H9 (cell line): ENCODE measurements at regions not wholly inside any gene's neighbourhood (a gene's known extent, or its start where the extent isn't known, plus 50 kb on each side); places are given as distances from the start of the nearest gene placed in this dataset.

ENCODE experiments used
- DNase-seq: peaks from one replicate; pipeline ENCODE4 v3.0.0-alpha.2; 2017
- H2AFZ ChIP-seq: one replicate; pipeline ENCODE4 v1.6.1; 2013; ENCODE audit warnings: mild to moderate bottlenecking, low read length, control low read depth, moderate library complexity
- H2AK5ac ChIP-seq: 2 replicates; pipeline ENCODE4 v1.6.1; 2013; ENCODE audit warnings: low read length, control low read depth, mixed read lengths; ENCODE audit not compliant: insufficient read length
- H2BK120ac ChIP-seq: one replicate; pipeline ENCODE4 v1.6.1; 2013; ENCODE audit warnings: low read depth, mild to moderate bottlenecking, low read length, control low read depth, inconsistent platforms; ENCODE audit not compliant: poor library complexity, severe bottlenecking
- H2BK12ac ChIP-seq: 2 replicates; pipeline ENCODE4 v1.6.1; 2013; ENCODE audit warnings: low read length, control low read depth, mixed read lengths, low read depth; ENCODE audit not compliant: insufficient read length
- H2BK15ac ChIP-seq: 2 replicates; pipeline ENCODE4 v1.6.1; 2013; ENCODE audit warnings: low read depth, low read length, control low read depth
- H2BK20ac ChIP-seq: one replicate; pipeline ENCODE4 v1.6.1; 2013; ENCODE audit warnings: low read depth, mild to moderate bottlenecking, low read length, control low read depth, inconsistent platforms; ENCODE audit not compliant: poor library complexity, severe bottlenecking
- H2BK5ac ChIP-seq: 2 replicates; pipeline ENCODE4 v1.6.1; 2013; ENCODE audit warnings: low read length, control low read depth, mixed read lengths; ENCODE audit not compliant: insufficient read length
- H3K14ac ChIP-seq: 2 replicates; pipeline ENCODE4 v1.6.1; 2013; ENCODE audit warnings: low read length, control low read depth; ENCODE audit not compliant: insufficient read depth
- H3K18ac ChIP-seq: 2 replicates; pipeline ENCODE4 v1.6.1; 2013; ENCODE audit warnings: low read depth, mild to moderate bottlenecking, mixed read lengths, low read length, control low read depth; ENCODE audit not compliant: insufficient read length
- H3K23ac ChIP-seq: 2 replicates; pipeline ENCODE4 v1.6.1; 2013; ENCODE audit warnings: low read length, control low read depth, mixed read lengths, low read depth; ENCODE audit not compliant: insufficient read length
- H3K23me2 ChIP-seq: 2 replicates; pipeline ENCODE4 v1.6.1; 2013; ENCODE audit warnings: low read depth, mild to moderate bottlenecking, mixed read lengths, low read length, control low read depth; ENCODE audit not compliant: insufficient read length, poor library complexity, severe bottlenecking
- H3K27ac ChIP-seq: 2 replicates; pipeline ENCODE4 v1.5.1; 2013; ENCODE audit warnings: low read length, control low read depth, mixed read lengths, low read depth; ENCODE audit not compliant: insufficient read length
- H3K27me3 ChIP-seq: 2 replicates; pipeline ENCODE4 v1.6.1; 2013; ENCODE audit warnings: low read length, control low read depth, inconsistent platforms; ENCODE audit not compliant: insufficient read depth
- H3K4ac ChIP-seq: 2 replicates; pipeline ENCODE4 v1.6.1; 2013; ENCODE audit warnings: low read depth, mild to moderate bottlenecking, control low read depth, inconsistent platforms, low read length, moderate library complexity
- H3K4me1 ChIP-seq: 2 replicates; pipeline ENCODE4 v1.6.1; 2013; ENCODE audit warnings: low read length, control low read depth, inconsistent platforms; ENCODE audit not compliant: insufficient read depth
- H3K4me2 ChIP-seq: 2 replicates; pipeline ENCODE4 v1.6.1; 2013; ENCODE audit warnings: low read length, control low read depth, mixed read lengths; ENCODE audit not compliant: insufficient read length, insufficient read depth
- H3K56ac ChIP-seq: 2 replicates; pipeline ENCODE4 v1.6.1; 2013; ENCODE audit warnings: low read depth, mild to moderate bottlenecking, mixed read lengths, low read length, control low read depth; ENCODE audit not compliant: insufficient read length
- H3K79me1 ChIP-seq: 2 replicates; pipeline ENCODE4 v1.6.1; 2013; ENCODE audit warnings: low read depth, mild to moderate bottlenecking, moderate library complexity, low read length, control low read depth, inconsistent platforms; ENCODE audit not compliant: insufficient read depth, poor library complexity, severe bottlenecking
- H3K79me2 ChIP-seq: 2 replicates; pipeline ENCODE4 v1.6.1; 2013; ENCODE audit warnings: low read length, control low read depth, inconsistent platforms; ENCODE audit not compliant: insufficient read depth
- H3K9ac ChIP-seq: 2 replicates; pipeline ENCODE4 v1.6.1; 2013; ENCODE audit warnings: low read length, control low read depth, mixed read lengths; ENCODE audit not compliant: insufficient read length; ENCODE audit errors: extremely low read depth
- H3K9me3 ChIP-seq: one replicate; pipeline ENCODE4 v1.6.1; 2013; ENCODE audit warnings: low read depth, low read length, inconsistent platforms; ENCODE audit not compliant: control insufficient read depth
- H3T11ph ChIP-seq: one replicate; pipeline ENCODE4 v1.6.1; 2013; ENCODE audit warnings: mild to moderate bottlenecking, low read length, control low read depth, inconsistent platforms
- H4K20me1 ChIP-seq: one replicate; pipeline ENCODE4 v1.6.1; 2013; ENCODE audit not compliant: control insufficient read depth, insufficient read length, insufficient read depth
- H4K5ac ChIP-seq: 2 replicates; pipeline ENCODE4 v1.6.1; 2013; ENCODE audit warnings: low read depth, mild to moderate bottlenecking, mixed read lengths, low read length, control low read depth; ENCODE audit not compliant: insufficient read length
- H4K8ac ChIP-seq: replicated peaks from 2 replicates; pipeline ENCODE4 v1.6.1; 2013; ENCODE audit warnings: low read length, control low read depth, mixed read lengths, low read depth; ENCODE audit not compliant: insufficient read length
- H4K91ac ChIP-seq: 2 replicates; pipeline ENCODE4 v1.6.1; 2013; ENCODE audit warnings: low read depth, mild to moderate bottlenecking, moderate library complexity, mixed read lengths, low read length, control low read depth; ENCODE audit not compliant: insufficient read length
- H3K27ac Mint-ChIP-seq, 3 experiments: 2 replicates in 2 of 3; 3 replicates in 1 of 3; pipeline ENCODE4 v1.8.0; 2020 to 2021; ENCODE audit warnings: mixed read lengths in 3 of 3, mild to moderate bottlenecking in 1 of 3, moderate library complexity in 1 of 3
- H3K27me3 Mint-ChIP-seq: 2 replicates; pipeline ENCODE4 v1.8.0; 2021; ENCODE audit warnings: low read depth, mild to moderate bottlenecking, moderate library complexity, mixed read lengths
- H3K36me3 Mint-ChIP-seq, 3 experiments: 2 replicates in 2 of 3; 3 replicates in 1 of 3; pipeline ENCODE4 v1.8.0; 2020 to 2021; ENCODE audit warnings: low read depth in 3 of 3, mixed read lengths in 3 of 3; ENCODE audit not compliant: insufficient read depth in 1 of 3
- H3K4me1 Mint-ChIP-seq, 2 experiments: 2 replicates each; pipeline ENCODE4 v1.8.0; 2020; ENCODE audit warnings: mixed read lengths in 2 of 2
- H3K4me3 Mint-ChIP-seq, 2 experiments: 2 replicates in 1 of 2; 3 replicates in 1 of 2; pipeline ENCODE4 v1.8.0; 2020 to 2021; ENCODE audit warnings: mild to moderate bottlenecking in 2 of 2, mixed read lengths in 2 of 2, moderate library complexity in 1 of 2
- H3K9me3 Mint-ChIP-seq, 2 experiments: 2 replicates in 1 of 2; 3 replicates in 1 of 2; pipeline ENCODE4 v1.8.0; 2020; ENCODE audit warnings: mild to moderate bottlenecking in 2 of 2, mixed read lengths in 2 of 2, moderate library complexity in 1 of 2
- CTCF ChIP-seq: fragments of 200-600 bp; sonication (generic); conservative IDR thresholded peaks from 3 replicates; pipeline ENCODE4 v1.8.0; 2021; ENCODE audit warnings: antibody characterized with exemption, mild to moderate bottlenecking
- WGBS: extraction: QIAGEN DNeasy Blood & Tissue Kit; methylation state at CpG from one replicate; pipeline ENCODE4 v1.1.7; 2013; ENCODE audit warnings: missing lambda C conversion rate, low lambda C conversion rate, mixed read lengths; ENCODE audit not compliant: insufficient read length; ENCODE audit errors: extremely low coverage; 5-methylcytosine and 5-hydroxymethylcytosine counted together

DNA sequence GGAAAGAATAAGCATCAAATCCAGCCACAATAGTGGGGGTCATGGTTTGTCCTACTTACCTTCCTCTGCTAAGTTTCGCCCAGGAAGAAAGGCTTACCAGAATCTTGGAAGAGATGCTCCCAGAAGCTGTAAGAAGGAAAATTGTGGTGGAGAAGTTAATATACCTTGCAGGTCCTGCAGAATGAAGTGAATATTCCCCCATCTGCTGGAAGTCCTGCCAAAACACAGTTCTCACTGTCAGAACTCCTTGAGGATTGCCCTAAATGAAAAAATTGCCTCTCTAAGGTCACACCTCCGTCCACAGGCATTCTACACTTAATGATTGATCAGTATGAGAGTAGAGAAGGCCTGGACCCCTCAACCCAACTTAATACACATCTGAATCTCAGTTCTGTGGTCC, 78.4 kb upstream of the RGS21 start:
- H4K5ac ChIP-seq: no peak overlapping the region
- no peaks in the 10 kb centered on the region for H3K79me1 ChIP-seq
- H3K14ac ChIP-seq: no peak overlapping the region
- H2BK20ac ChIP-seq: no peak overlapping the region
- no peak overlapping the region for H2BK12ac ChIP-seq
- no peak for DNase-seq
- Mint-ChIP-seq H3K27ac (no peak overlapping the region), H3K36me3 (peaks cover 0 to 4% (median 0%) of the 10 kb centered on the region in 3 experiments; a peak in 1 of 7 replicates), H3K4me1 (no peaks in the 10 kb centered on the region), H3K27me3 (no peaks in the 10 kb centered on the region), H3K9me3 (peaks cover 3 to 5% of the 10 kb centered on the region in 2 experiments; a peak in 3 of 5 replicates), H3K4me3 (no peak overlapping the region)
- no peak overlapping the region for H4K91ac ChIP-seq
- no peak overlapping the region for H3K27ac ChIP-seq
- H2BK15ac ChIP-seq: no peak overlapping the region
- TF ChIP-seq CTCF: no peak
- no peak overlapping the region for H2AK5ac ChIP-seq
- no peaks in the 10 kb centered on the region for H3K79me2 ChIP-seq
- H3K9ac ChIP-seq: no peak overlapping the region
- no peaks in the 10 kb centered on the region for H3K4me1 ChIP-seq
- no peak overlapping the region for H3K23ac ChIP-seq
- no peak overlapping the region for H3K4ac ChIP-seq
- H3K4me2 ChIP-seq: no peak overlapping the region
- no peaks in the 10 kb centered on the region for H3K9me3 ChIP-seq
- H3T11ph ChIP-seq: no peak overlapping the region
- H2AFZ ChIP-seq: no peak overlapping the region
- no peak overlapping the region for H3K18ac ChIP-seq
- no peaks in the 10 kb centered on the region for H3K27me3 ChIP-seq
- no peak overlapping the region for H2BK120ac ChIP-seq
- H4K20me1 ChIP-seq: no peaks in the 10 kb centered on the region
- no peak overlapping the region for H2BK5ac ChIP-seq
- WGBS: no CpG with 5 or more reads among the region's 2 CpGs
- H3K23me2 ChIP-seq: no peaks in the 10 kb centered on the region
- H4K8ac ChIP-seq: no peak overlapping the region
- no peak overlapping the region for H3K56ac ChIP-seq
